ENCODE measurements at regions not wholly inside any gene's neighbourhood (a gene's known extent, or its start where the extent isn't known, plus 50 kb on each side); places are given as distances from the start of the nearest gene placed in this dataset.
"Not testable (repeated sequence)": the region's sequence is repeated elsewhere in the genome, so short reads cannot be mapped to it uniquely, and the experiment has no call there.

- no peak for DNase-seq (ENCODE audit: low spot score)
These were observed 94.0 kb upstream of the SOX11 start for GRCh38 chr2:5598156-5598555.

GRCh38 chr2:5609201-5609600 is 83.0 kb upstream of the SOX11 start:
- TF ChIP-seq CTCF (IDR thresholded peaks at IDR 0.05; ENCODE audit: extremely low read depth, missing control alignments): no peak

More at GRCh38 chr2:5598156-5598555, 94.0 kb upstream of the SOX11 start:
- no peak for TF ChIP-seq CTCF (IDR thresholded peaks at IDR 0.05; ENCODE audit: extremely low read depth, missing control alignments)

GRCh38 chr2:5612666-5613065 is 79.5 kb upstream of the SOX11 start:
- TF ChIP-seq CTCF (IDR thresholded peaks at IDR 0.05; ENCODE audit: extremely low read depth, missing control alignments): no peak
- no peak for DNase-seq (ENCODE audit: low spot score)

More at GRCh38 chr2:5609201-5609600, 83.0 kb upstream of the SOX11 start:
- DNase-seq (ENCODE audit: low spot score): no peak

GRCh38 chr2:5616019-5616418 is 76.2 kb upstream of the SOX11 start:
- DNase-seq (ENCODE audit: low spot score): no peak
- no peak for TF ChIP-seq CTCF (IDR thresholded peaks at IDR 0.05; ENCODE audit: extremely low read depth, missing control alignments)

- DNase-seq (ENCODE audit: low spot score): no peak
- TF ChIP-seq CTCF (IDR thresholded peaks at IDR 0.05; ENCODE audit: extremely low read depth, missing control alignments): no peak
These were observed 74.8 kb upstream of the SOX11 start for GRCh38 chr2:5617358-5617757.

GRCh38 chr2:5617796-5618195 is 74.4 kb upstream of the SOX11 start:
- no peak for TF ChIP-seq CTCF (IDR thresholded peaks at IDR 0.05; ENCODE audit: extremely low read depth, missing control alignments)
- DNase-seq (ENCODE audit: low spot score): no peak

- no peak for DNase-seq (ENCODE audit: low spot score)
- no peak for TF ChIP-seq CTCF (IDR thresholded peaks at IDR 0.05; ENCODE audit: extremely low read depth, missing control alignments)
These were observed 73.9 kb upstream of the SOX11 start for GRCh38 chr2:5618271-5618670.

- DNase-seq (ENCODE audit: low spot score): not testable (repeated sequence)
These were observed 66.6 kb upstream of the SOX11 start for GRCh38 chr2:5625556-5626065.

GRCh38 chr2:5628484-5628883 is 63.7 kb upstream of the SOX11 start:
- DNase-seq (ENCODE audit: low spot score): not testable (repeated sequence)

GRCh38 chr2:5629510-5629909 is 62.7 kb upstream of the SOX11 start:
- DNase-seq (ENCODE audit: low spot score): not testable (repeated sequence)

GRCh38 chr2:5637051-5637450 is 55.1 kb upstream of the SOX11 start:
- not testable (repeated sequence) for DNase-seq (ENCODE audit: low spot score)

Measured in GM20000 (cell line).